Neural cell (in vitro differentiated cells): ENCODE measurements at regions not wholly inside any gene's neighbourhood (a gene's known extent, or its start where the extent isn't known, plus 50 kb on each side); places are given as distances from the start of the nearest gene placed in this dataset.

Experiments used
- CTCF ChIP-seq: fragments of 450-650 bp; IDR thresholded peaks from 2 replicates; pipeline ENCODE4 v1.5.1; 2014; ENCODE audit warnings: antibody characterized with exemption, mild to moderate bottlenecking, moderate library complexity; ENCODE audit not compliant: poor library complexity, severe bottlenecking
- EZH2 ChIP-seq: fragments of 200-600, 300-800 bp; shearing (Covaris generic), sonication (generic); IDR thresholded peaks from 2 replicates; pipeline ENCODE4 v1.6.1; 2014; ENCODE audit warnings: antibody characterized with exemption, low read length, borderline replicate concordance, mild to moderate bottlenecking; ENCODE audit not compliant: insufficient read depth, poor library complexity, severe bottlenecking
- TAF1 ChIP-seq: IDR thresholded peaks from 2 replicates; pipeline ENCODE4 v1.6.1; 2012; ENCODE audit warnings: low read depth

- no peak for TF ChIP-seq EZH2
- TF ChIP-seq CTCF: no peak
- no peak for TF ChIP-seq TAF1
Observed at GRCh38 chr6:114714836-114715507, 372.1 kb upstream of the HS3ST5 start.
